Tongue (tissue), 1 donor: ENCODE measurements at regions not wholly inside any gene's neighbourhood (a gene's known extent, or its start where the extent isn't known, plus 50 kb on each side); places are given as distances from the start of the nearest gene placed in this dataset.
"Not testable (repeated sequence)": the region's sequence is repeated elsewhere in the genome, so short reads cannot be mapped to it uniquely, and the experiment has no call there.

Experiments
- DNase-seq: peaks from one replicate; pipeline ENCODE4 v3.0.0-alpha.2; 2015

DNA sequence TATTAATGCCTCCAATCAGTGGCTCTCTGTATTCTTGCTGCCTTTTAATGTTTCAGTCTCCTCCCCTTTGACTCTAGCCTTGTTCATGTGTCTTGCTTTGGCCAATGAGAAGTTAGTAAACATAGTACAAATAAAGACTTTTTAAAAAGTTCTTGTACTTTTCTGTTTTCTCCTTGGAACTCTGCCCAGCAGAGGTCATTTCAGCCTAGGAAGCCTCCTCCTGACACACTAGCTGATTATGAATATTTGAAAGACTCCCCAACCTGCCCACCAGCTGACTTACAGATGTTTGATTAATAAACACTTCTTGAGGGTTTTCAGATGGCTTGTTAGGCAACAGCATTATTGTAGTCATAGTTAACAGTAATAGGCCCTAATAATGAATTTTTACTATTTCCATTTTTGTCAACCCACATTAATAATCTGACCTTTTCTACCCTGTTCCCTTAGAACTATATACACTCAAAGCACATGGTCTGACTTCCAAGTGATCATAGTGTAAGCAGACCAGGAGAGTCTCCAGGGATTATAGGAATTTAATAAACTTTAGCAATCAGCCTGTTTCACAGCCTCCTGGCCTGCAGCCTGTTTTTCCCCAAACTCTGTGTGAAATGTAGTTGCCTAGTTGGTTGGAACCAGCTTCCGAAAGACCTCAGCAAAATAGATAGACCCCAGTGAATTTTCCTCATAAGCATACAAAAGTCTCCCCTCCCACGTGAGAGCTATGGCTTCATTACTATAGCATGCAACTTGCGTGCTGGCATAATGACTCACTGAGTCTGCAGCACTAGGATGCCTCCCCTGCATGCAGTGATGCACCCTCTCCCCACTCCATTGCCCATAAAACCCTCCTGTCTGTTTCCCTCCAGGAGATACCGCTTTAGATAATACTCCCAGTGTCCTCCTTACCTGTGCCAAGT, 670.7 kb upstream of the ZNF804A start:
- no peak for DNase-seq

DNA sequence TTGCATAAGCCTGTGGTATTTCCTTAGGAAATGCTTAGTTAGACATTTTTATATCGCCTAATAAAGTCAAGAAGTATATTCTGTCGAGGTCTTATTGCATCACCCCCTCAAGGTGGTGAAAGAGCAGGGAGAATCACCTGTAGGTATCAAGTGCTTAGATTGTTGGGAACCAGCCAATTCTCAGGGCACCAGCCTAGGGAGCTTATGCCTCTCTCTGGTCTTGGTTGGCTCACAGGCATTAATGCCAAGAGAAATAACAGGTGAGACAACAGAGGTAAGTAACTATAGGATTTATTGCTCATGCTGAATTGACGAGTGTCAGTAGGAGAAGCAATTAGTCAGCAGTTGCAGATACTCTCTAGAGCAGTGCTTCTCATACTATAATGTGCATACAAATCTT, 663.3 kb upstream of the ZNF804A start:
- DNase-seq, result no peak

GRCh38 chr2:183937220-183937619, 661.1 kb upstream of the ZNF804A start:
- no peak for DNase-seq

GRCh38 chr2:183946193-183946592, 652.1 kb upstream of the ZNF804A start:
- DNase-seq, result no peak

GRCh38 chr2:183948861-183949260, 649.5 kb upstream of the ZNF804A start:
- peak; percentile 82 for DNase-seq

DNA sequence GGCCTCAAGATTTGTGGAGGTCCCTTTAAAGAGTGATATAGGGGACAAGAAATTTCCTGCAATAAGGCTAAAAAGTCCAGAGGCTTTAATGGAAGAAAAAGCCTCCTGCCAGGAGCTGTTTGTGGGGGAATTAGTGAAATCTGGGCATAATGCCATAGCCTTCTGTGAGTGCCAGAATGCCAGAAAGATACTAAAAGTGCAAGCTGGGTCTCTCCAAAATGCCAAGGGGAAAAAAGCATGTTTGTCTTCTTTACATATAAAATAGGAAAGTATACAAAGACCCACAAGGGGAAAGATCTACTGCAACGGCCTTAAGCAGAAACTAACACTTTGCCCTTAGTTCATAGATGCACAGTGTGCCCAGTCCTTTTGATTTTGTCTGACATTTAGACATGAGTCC, 647.7 kb upstream of the ZNF804A start:
- DNase-seq, result peak; percentile 78

GRCh38 chr2:183951630-183952029, 646.7 kb upstream of the ZNF804A start:
- DNase-seq, result no peak

DNA sequence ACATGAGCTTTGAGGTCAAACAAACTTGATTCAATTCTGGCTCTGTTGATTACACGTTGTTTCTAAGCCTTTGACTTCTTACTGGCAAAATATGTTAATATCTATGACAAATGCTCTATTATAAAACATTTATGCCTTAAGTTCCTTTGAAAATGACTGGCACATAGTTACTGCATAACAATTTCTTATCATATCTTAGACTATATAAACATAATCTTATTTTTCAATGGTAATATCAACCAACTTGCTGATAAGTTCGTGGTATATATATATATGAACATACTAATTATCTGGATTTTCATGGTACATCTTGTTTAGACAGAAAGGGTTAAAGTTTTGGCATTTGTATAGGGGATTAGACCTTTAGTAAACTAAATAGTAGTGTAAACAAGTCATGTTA, 645.6 kb upstream of the ZNF804A start:
- DNase-seq, result no peak

GRCh38 chr2:183963609-183964008, 634.7 kb upstream of the ZNF804A start:
- no peak for DNase-seq

GRCh38 chr2:183964565-183964964, 633.8 kb upstream of the ZNF804A start:
- no peak for DNase-seq

- DNase-seq, result no peak
Observed at GRCh38 chr2:183967756-183968155, 630.6 kb upstream of the ZNF804A start.

GRCh38 chr2:183975676-183976075, 622.7 kb upstream of the ZNF804A start:
- DNase-seq, result not testable (repeated sequence)

- no peak for DNase-seq
Observed at GRCh38 chr2:183984871-183985270, 613.5 kb upstream of the ZNF804A start.

GRCh38 chr2:183991968-183992367, 606.4 kb upstream of the ZNF804A start:
- DNase-seq, result no peak

- DNase-seq, result no peak
Observed at GRCh38 chr2:183993052-183993451, 605.3 kb upstream of the ZNF804A start.

DNA sequence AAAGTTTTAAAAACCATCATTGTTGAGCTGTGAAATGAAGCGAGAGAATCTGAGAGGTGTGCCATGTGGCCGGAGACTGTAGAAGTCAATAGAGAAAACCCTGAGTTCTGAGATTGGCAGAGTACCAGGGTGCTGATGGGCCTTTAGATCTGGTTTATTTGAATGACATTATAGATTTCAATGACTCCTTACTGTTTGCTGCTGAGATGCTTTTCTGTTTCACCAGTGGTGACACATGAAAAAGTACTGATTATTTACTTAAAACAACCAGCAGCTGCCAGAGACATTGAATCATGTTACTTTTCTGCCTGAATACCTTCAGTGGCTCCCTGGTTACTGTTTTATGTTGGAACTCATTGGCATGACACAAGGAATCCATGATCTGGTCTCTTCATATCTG, 602.7 kb upstream of the ZNF804A start:
- DNase-seq, result no peak

- DNase-seq, result peak; percentile 89
Observed at GRCh38 chr2:183996825-183997793, 601.2 kb upstream of the ZNF804A start.

DNA sequence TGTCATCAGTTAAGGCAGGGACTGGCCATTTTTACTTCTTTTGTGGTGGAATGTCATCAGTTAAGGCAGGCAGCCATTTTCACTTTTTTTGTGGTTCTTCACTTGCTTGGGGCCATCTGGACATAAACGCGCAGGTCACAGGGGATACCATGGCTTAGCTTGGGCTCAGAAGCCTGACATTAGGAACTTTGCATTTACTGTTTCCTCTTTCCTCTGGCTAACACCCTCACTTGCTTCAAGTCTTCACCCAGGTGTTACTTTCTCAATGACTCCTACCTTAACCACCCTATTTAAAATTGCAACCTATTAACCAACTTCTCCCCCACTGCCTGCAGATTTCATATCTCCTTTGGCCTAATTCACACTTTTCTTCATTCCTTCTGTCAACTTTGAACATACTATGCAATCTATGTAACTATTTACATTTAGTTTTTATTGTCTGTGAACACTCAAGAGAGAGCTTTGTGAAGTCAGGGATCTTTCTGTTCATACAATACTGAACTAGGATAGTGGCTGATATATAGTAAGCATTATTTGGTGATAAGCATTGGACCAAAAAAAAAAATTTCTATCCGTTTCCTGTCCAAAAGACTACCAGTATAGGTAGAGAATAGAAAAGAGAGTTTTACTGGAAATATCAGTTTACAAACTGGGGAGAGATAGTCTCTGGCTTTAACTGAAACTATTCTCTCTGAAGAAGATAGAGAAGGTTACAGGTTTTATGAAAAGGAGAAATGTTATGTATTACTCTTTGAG, 600.1 kb upstream of the ZNF804A start:
- no peak for DNase-seq

- DNase-seq, result no peak
Observed at GRCh38 chr2:183998797-183999190, 599.5 kb upstream of the ZNF804A start.

DNA sequence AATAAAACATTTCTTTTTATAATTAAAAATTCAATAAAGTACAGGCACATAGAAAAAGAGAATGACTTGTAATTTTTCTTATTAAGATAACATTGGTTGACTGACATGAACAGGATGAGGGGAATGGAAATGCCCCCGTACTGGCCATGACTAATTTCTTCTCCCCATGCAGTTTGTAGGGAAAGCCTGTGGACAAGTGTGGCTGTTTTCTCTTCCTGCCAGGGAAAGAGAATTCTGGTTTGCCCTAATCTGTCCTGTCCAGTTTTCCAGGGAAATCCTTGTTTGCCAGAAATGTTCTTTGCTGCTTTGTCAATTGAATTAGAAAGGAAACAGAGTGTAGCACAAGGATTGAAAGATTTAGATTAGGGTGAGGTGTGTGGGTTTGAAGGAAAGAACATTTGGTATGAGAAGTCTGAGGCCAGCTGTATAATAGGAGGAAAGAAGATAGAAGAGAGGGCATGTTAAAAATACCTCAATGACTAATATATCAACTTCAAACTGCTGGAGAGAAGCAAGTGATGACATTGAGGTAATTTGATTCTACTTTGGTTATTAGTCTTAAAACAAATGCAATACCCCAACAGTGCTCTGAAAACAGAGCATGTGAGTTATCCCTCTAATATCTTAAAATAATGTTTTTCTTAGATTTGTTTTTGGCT, 593.9 kb upstream of the ZNF804A start:
- peak; percentile 59 for DNase-seq

- peak; percentile 58 for DNase-seq
Observed at GRCh38 chr2:184004948-184005672, 593.2 kb upstream of the ZNF804A start.
